Activated CD4-positive, CD25-positive, alpha-beta regulatory T cell treated with anti-CD3 and anti-CD28 coated beads, Interleukin-2, amount 50 U/mL, for 16 hours (primary cell): ENCODE measurements at regions not wholly inside any gene's neighbourhood (a gene's known extent, or its start where the extent isn't known, plus 50 kb on each side); places are given as distances from the start of the nearest gene placed in this dataset.
"Not testable (repeated sequence)": the region's sequence is repeated elsewhere in the genome, so short reads cannot be mapped to it uniquely, and the experiment has no call there.

ENCODE experiments used
- DNase-seq: peaks from one replicate; pipeline ENCODE4 v3.0.0-alpha.2; 2020; ENCODE audit warnings: low read depth, low spot score

GRCh38 chr2:133624551-133624950 is 56.3 kb upstream of the NCKAP5 start:
- no peak for DNase-seq

GRCh38 chr2:133627741-133628140 is 59.5 kb upstream of the NCKAP5 start:
- DNase-seq: no peak

GRCh38 chr2:133633309-133633708 is 65.0 kb upstream of the NCKAP5 start:
- no peak for DNase-seq

GRCh38 chr2:133633881-133634409 is 65.7 kb upstream of the NCKAP5 start:
- no peak for DNase-seq

GRCh38 chr2:133635131-133635530 is 66.9 kb upstream of the NCKAP5 start:
- no peak for DNase-seq

GRCh38 chr2:133636287-133636686 is 68.0 kb upstream of the NCKAP5 start:
- DNase-seq: no peak

- DNase-seq: no peak
Measured at GRCh38 chr2:133640103-133640502, 71.8 kb upstream of the NCKAP5 start.

- no peak for DNase-seq
Measured at GRCh38 chr2:133641497-133641896, 73.2 kb upstream of the NCKAP5 start.

- no peak for DNase-seq
Measured at GRCh38 chr2:133641942-133642725, 73.9 kb upstream of the NCKAP5 start.

- no peak for DNase-seq
Measured at GRCh38 chr2:133642791-133643191, 74.5 kb upstream of the NCKAP5 start.

GRCh38 chr2:133643863-133644262 is 75.6 kb upstream of the NCKAP5 start:
- no peak for DNase-seq

- no peak for DNase-seq
Measured at GRCh38 chr2:133644846-133645245, 76.6 kb upstream of the NCKAP5 start.

GRCh38 chr2:133647386-133647785 is 79.1 kb upstream of the NCKAP5 start:
- not testable (repeated sequence) for DNase-seq

- no peak for DNase-seq
Measured at GRCh38 chr2:133651861-133652260, 83.6 kb upstream of the NCKAP5 start.

- no peak for DNase-seq
Measured at GRCh38 chr2:133652398-133652797, 84.1 kb upstream of the NCKAP5 start.

- no peak for DNase-seq
Measured at GRCh38 chr2:133653056-133653455, 84.8 kb upstream of the NCKAP5 start.

- no peak for DNase-seq
Measured at GRCh38 chr2:133654949-133655348, 86.7 kb upstream of the NCKAP5 start.

GRCh38 chr2:133655610-133656009 is 87.3 kb upstream of the NCKAP5 start:
- DNase-seq: no peak

GRCh38 chr2:133657591-133657990 is 89.3 kb upstream of the NCKAP5 start:
- DNase-seq: no peak

GRCh38 chr2:133658020-133658903 is 90.0 kb upstream of the NCKAP5 start:
- no peak for DNase-seq

- no peak for DNase-seq
Measured at GRCh38 chr2:133660510-133660909, 92.2 kb upstream of the NCKAP5 start.

- DNase-seq: no peak
Measured at GRCh38 chr2:133661392-133661791, 93.1 kb upstream of the NCKAP5 start.

GRCh38 chr2:133666621-133667020 is 98.4 kb upstream of the NCKAP5 start:
- DNase-seq: no peak
